Breast epithelium (tissue), 4 donors: ENCODE measurements at regions not wholly inside any gene's neighbourhood (a gene's known extent, or its start where the extent isn't known, plus 50 kb on each side); places are given as distances from the start of the nearest gene placed in this dataset.

Experiments used
- DNase-seq, 2 donors: peaks; one replicate each; pipeline ENCODE4 v3.0.0-alpha.2; 2019; ENCODE audit warnings: low spot score in 2 of 2
- H3K27ac ChIP-seq, 2 donors: fragments of 200-600 bp; sonication (generic) in 1 of 2; one replicate each; pipeline ENCODE4 v1.5.1; 2016 to 2019; ENCODE audit warnings: mild to moderate bottlenecking in 1 of 2
- H3K27me3 ChIP-seq, 2 donors: fragments of 200-600 bp; sonication (generic) in 1 of 2; one replicate each; pipeline versions ENCODE4 v1.5.1 to v1.6.0; 2017 to 2019; ENCODE audit warnings: control low read depth in 1 of 2, mild to moderate bottlenecking in 1 of 2
- H3K36me3 ChIP-seq: fragments of 200-600 bp; one replicate; pipeline ENCODE4 v1.5.1; 2019
- H3K4me1 ChIP-seq, 2 donors: fragments of 200-600 bp; sonication (generic); one replicate each; pipeline ENCODE4 v1.5.1; 2016 to 2019; ENCODE audit warnings: control low read depth in 1 of 2
- H3K4me3 ChIP-seq, 3 donors: fragments of 200-600 bp; sonication (generic); 1 replicate in 2 of 3; 2 replicates in 1 of 3; pipeline ENCODE4 v1.5.1; 2016 to 2019; ENCODE audit warnings: mild to moderate bottlenecking in 3 of 3, moderate library complexity in 2 of 3
- H3K9me3 ChIP-seq, 2 donors: fragments of 200-600 bp; sonication (generic) in 1 of 2; one replicate each; pipeline ENCODE4 v1.5.1; 2016 to 2019; ENCODE audit warnings: control low read depth in 1 of 2
- POLR2A ChIP-seq: fragments of 450-650 bp; IDR thresholded peaks from one replicate; pipeline ENCODE4 v1.6.1; 2016; ENCODE audit warnings: antibody characterized with exemption, mild to moderate bottlenecking, moderate library complexity
- POLR2AphosphoS5 ChIP-seq, 3 donors: sonication (generic); formaldehyde crosslinking; IDR thresholded peaks; one replicate each; pipeline ENCODE4 v1.6.1; 2017; ENCODE audit warnings: antibody characterized with exemption in 3 of 3
- intact Hi-C: fragments of 100-400 bp; cut with DNase I; formaldehyde crosslinking; loops from one replicate; pipeline ENCODE4 v1.15.1; 2023; ENCODE audit warnings: low total_unique reads
- TF ChIP-seq, protein P1 (sequence below), 3 donors: fragments of 450-650 bp; IDR thresholded peaks; one replicate each; pipeline ENCODE4 v1.5.1; 2016 to 2017; ENCODE audit warnings: antibody characterized with exemption in 3 of 3, mild to moderate bottlenecking in 3 of 3, moderate library complexity in 3 of 3

DNA sequence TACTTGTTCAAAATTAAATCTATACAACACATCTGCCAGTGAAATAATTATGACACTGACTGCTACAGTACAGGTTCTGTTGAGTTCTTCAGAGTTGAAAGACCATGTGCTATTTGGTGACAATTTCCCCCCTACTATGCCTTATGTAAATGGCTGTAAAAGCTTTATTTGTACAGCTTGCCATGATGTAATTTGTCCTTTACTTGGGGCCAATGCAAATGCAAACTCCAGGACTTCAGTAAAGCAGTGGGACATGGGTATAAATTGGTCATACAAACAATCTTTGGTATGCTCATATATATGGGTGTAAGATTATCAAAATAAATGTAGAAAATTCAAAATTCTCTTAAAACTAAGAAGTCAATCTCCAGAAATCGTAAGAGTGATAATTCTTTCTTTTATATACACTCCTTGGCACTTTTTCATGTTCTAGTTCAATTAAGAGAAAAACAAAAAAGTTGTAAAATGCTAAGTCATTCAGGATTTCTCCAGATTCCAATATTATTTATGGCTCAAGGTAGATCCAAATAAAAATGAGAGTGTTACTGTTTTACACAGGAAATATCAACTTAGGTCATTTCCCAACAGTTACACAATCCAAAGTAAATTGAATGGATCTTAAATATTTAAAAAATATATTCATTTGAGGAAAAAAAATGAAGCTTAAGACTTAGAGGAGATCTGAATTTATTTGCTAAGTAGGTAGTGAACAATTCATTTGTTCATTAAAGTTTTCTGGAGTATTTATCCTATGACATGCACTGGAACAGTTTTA is 1310.5 kb upstream of the CITED2 start:
- Histone ChIP-seq H3K36me3 (peaks cover 4% of the 10 kb centered on the region), H3K4me3 (no peak overlapping the region), H3K4me1 (no peaks in the 10 kb centered on the region), H3K9me3 (no peaks in the 10 kb centered on the region), H3K27me3 (no peaks in the 10 kb centered on the region), H3K27ac (no peak overlapping the region)
- no peak for DNase-seq
- TF ChIP-seq POLR2A (no peak), POLR2AphosphoS5 (IDR thresholded peaks at IDR 0.05) (no peak)
- TF ChIP-seq, protein P1, sequence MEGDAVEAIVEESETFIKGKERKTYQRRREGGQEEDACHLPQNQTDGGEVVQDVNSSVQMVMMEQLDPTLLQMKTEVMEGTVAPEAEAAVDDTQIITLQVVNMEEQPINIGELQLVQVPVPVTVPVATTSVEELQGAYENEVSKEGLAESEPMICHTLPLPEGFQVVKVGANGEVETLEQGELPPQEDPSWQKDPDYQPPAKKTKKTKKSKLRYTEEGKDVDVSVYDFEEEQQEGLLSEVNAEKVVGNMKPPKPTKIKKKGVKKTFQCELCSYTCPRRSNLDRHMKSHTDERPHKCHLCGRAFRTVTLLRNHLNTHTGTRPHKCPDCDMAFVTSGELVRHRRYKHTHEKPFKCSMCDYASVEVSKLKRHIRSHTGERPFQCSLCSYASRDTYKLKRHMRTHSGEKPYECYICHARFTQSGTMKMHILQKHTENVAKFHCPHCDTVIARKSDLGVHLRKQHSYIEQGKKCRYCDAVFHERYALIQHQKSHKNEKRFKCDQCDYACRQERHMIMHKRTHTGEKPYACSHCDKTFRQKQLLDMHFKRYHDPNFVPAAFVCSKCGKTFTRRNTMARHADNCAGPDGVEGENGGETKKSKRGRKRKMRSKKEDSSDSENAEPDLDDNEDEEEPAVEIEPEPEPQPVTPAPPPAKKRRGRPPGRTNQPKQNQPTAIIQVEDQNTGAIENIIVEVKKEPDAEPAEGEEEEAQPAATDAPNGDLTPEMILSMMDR (IDR thresholded peaks at IDR 0.05): no peak
- intact Hi-C loops: no loop called here

DNA sequence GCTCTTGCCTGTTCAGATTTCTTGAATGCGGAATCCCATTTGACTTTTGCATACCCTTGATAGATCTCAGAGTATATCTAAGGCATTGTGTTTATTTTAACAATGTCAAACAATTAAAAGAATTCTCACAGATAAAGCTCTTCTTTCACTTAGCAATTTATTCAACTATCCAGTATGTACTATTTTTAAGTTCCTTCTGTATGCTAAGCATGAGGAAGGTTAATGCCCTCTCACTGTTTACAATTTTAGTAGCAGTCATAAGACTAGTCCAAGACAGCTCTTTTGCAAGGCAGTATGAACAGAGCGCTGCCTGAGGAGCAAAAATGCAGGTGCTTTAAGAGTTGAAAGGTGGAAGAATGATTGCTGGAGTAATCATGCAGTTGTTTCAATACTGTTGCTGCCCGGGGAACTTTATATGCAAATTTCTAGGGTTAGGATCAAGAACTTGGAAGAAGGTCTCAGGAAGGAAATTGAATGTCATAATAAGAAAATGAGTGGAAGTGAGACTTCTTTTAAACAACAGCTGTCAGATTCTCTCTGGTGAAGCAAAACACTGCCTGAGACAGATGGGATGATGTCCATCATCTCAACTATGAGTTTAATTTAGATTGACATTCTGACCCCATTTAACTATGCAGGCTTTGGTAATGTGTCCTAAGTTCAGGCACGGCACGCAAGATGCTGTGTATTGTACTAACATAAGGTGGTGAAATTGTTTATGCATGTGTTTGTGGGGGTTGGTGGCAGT is 1303.5 kb upstream of the CITED2 start:
- Histone ChIP-seq H3K27me3 (no peaks in the 10 kb centered on the region), H3K4me3 (no peak overlapping the region), H3K4me1 (no peaks in the 10 kb centered on the region), H3K27ac (no peak overlapping the region), H3K36me3 (no peaks in the 10 kb centered on the region), H3K9me3 (no peaks in the 10 kb centered on the region)
- DNase-seq: no peak
- TF ChIP-seq, protein P1 (IDR thresholded peaks at IDR 0.05): no peak
- TF ChIP-seq POLR2A (no peak), POLR2AphosphoS5 (IDR thresholded peaks at IDR 0.05) (no peak)
- intact Hi-C loops: no loop called here

DNA sequence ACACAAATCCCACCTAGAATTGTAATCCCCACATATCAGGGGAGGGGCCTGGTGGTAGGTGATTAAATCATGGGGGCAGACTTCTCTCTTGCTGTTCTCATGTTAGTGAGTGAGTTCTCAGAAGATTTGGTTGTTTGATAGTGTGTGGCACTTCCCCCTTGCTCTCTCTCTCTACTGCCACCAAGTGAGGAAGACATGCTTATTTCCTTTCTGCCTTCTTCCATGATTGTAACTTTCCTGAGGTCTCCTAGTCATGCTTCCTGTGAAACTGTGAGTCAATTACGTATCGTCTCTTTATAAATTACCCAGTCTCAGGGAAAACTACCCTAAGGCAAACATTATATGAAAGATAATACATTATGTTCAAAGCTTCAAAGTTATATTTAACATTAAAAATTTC is 1297.5 kb upstream of the CITED2 start:
- DNase-seq: no peak
- H3K4me1 ChIP-seq: no peaks in the 10 kb centered on the region
- H3K4me3 ChIP-seq: no peak overlapping the region
- no peaks in the 10 kb centered on the region for H3K36me3 ChIP-seq
- H3K9me3 ChIP-seq: no peaks in the 10 kb centered on the region
- H3K27ac ChIP-seq: no peak overlapping the region
- no peaks in the 10 kb centered on the region for H3K27me3 ChIP-seq
- TF ChIP-seq POLR2A (no peak), POLR2AphosphoS5 (IDR thresholded peaks at IDR 0.05) (no peak)
- TF ChIP-seq, protein P1 (IDR thresholded peaks at IDR 0.05): no peak
- intact Hi-C loops: no loop called here

DNA sequence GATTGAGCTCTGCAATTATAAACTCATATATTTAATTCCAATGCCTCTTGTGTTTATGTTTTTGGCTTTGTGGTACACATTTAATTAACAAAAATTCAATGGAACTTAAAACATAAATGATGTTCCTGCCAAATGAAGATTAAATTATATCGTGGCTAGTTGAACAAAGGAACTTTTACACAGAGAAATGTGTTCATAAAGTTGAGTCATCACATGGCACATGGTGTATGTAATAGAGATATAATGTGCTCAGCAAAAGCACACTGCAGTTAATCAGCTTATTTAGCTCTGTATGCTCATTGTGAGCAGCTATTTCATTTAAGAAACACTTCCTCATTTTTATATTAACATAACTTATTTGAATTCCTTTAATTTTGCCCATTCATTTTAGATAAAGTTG is 1295.6 kb upstream of the CITED2 start:
- intact Hi-C loops: no loop called here
- Histone ChIP-seq H3K9me3 (no peaks in the 10 kb centered on the region), H3K27ac (no peak overlapping the region), H3K4me3 (no peak overlapping the region), H3K4me1 (no peaks in the 10 kb centered on the region), H3K36me3 (no peaks in the 10 kb centered on the region), H3K27me3 (no peaks in the 10 kb centered on the region)
- no peak for DNase-seq
- TF ChIP-seq POLR2A (no peak), POLR2AphosphoS5 (IDR thresholded peaks at IDR 0.05) (no peak)
- TF ChIP-seq, protein P1 (IDR thresholded peaks at IDR 0.05): no peak

DNA sequence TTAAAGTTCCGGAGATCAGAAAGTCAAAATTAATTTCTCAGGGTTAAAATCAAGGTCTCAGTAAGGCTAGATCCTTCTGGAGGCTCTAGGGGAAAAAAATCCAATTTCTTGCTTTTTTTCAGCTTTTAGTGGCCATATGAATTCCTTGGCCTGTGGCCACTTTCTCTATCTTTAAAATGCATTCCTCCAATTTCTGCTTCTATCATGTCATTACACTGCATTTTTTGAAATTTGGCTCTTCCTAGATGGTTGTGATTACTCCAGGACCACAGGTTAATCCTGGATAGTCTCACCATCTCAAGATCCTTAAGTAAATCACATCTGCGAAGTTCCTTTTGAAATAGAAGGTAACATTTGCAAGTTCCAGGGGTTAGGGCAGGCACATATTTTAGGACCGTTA is 1294.9 kb upstream of the CITED2 start:
- Histone ChIP-seq H3K4me3 (no peak overlapping the region), H3K36me3 (no peaks in the 10 kb centered on the region), H3K27ac (no peak overlapping the region), H3K4me1 (no peaks in the 10 kb centered on the region), H3K27me3 (no peaks in the 10 kb centered on the region), H3K9me3 (no peaks in the 10 kb centered on the region)
- DNase-seq: no peak
- TF ChIP-seq POLR2AphosphoS5 (IDR thresholded peaks at IDR 0.05): no peak
- no peak for TF ChIP-seq POLR2A
- TF ChIP-seq, protein P1 (IDR thresholded peaks at IDR 0.05): no peak
- intact Hi-C loops: no loop called here
